ENCODE measurements at regions not wholly inside any gene's neighbourhood (a gene's known extent, or its start where the extent isn't known, plus 50 kb on each side); places are given as distances from the start of the nearest gene placed in this dataset.

DNA sequence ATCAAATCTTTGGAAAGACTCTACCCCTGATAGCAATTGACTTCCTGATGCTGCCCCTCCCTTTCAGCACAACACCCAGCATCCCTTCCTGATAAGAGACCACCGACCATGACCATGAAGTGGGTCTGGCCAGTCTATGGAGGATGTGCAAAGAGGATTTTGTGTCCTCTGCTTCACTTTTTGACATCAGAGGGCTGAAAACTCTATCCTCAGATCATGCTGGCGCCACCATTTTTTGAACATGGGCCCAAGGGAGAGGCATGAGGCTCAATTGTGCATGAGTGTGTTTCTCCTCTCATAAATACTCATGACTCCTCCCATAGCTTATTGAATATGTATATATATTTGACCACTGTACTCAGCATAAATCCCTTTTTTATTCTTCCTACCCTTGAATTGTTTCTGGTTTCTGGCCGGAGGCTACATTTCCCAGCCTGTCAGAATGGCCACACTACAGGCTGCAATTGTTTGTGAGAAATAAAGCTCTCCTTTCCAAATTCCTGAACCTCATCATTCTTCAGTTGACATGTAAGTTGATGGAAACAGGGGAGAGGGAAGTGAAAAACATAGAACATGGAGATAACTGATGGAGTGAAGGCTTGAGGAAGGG lies 314.1 kb downstream of the MYCN start:
- no peak for DNase-seq (ENCODE audit: low read depth in 3 of 3)

DNA sequence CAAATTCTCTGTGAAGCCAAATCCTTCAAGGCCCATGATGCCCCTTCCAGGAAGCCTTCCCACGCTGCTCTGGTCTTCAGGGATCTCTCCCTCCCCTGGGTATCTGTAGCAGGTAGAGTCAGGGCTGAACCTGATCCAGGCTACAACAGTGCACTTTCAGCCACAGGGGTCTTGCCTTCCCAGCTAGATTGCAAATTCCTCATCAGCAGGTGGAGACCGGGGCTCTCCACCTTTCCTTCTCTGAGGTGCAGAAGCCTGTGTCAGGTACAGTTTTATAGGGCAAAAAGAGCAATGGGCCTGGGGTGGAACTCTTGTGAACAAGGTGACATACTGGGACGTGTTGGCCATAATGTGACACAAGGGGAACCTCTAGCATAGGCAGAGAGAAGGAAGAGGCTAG lies 312.9 kb downstream of the MYCN start:
- DNase-seq (ENCODE audit: low read depth in 3 of 3), result no peak

DNA sequence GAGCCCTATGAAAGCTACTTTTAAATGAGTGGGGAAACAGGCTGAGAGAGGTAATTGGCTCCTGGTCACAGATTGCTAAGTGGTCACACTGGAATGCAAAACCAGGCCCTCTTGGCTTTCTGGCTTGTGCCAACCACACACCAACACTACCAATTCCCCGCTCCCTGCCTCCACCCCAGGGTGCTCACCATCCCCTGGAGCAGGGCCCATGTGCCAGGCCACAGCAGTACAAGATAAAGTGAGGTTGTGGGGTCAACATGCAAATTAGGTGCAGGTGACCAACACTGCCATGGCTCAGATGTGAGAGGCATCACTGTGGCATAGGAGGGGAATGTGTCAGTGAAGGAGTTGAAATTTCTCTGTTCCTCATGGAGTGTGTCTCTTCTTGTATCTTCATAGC lies 312.5 kb downstream of the MYCN start:
- DNase-seq (ENCODE audit: low read depth in 3 of 3), result no peak

DNA sequence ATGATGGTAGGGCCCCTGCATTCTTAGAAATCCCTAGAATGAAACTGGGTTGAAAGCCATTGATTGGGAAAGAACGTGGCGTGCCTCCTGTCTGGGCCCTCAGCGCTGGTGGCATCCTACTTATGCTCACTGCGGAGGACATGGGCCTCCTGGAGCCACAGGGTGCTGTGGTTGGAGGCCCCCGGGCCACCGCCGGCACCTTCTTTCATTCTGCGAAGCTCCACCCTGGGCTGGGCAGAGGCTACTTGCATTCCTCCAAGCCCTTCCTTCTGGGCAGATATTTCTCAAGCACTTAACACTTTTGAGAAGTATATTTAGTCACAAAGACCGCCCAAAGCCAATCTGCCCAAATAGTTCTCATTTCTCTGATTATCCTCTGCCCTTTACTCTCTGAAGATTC lies 311.9 kb downstream of the MYCN start:
- no peak for DNase-seq (ENCODE audit: low read depth in 3 of 3)

DNA sequence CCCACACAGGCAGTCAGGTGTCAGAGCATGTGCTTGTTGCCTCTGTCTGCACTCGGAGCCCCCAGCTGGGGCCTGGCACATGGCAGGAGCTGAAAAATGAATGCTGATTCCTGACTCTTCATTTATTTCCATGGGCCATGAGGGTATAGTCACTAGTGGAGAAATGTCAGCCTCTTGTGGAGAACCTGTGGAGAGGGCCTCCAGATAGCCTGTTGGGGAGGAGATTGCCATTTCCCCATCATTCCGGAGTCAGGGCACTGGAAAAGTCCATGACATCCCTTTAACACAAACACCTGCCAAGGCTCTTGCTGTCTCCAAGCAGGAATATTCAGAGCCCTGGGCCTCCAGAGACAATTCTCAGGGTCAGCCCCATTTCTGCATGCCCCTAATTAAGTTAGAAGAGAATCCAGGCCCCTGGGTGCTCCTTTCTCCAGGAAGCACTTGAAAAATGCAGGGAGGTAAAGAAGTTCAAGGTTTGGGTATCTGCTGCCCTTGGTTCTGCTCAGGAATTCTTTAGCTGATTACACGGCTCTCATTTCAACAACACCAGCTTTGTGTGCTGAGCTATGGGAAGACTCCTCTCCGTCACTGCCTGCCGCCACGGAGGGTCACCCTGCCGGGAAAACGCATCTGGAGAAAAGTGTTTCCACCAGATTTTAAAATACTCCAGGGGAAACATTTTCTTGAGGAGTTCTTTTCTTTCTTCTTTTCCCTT lies 311.3 kb downstream of the MYCN start:
- no peak for DNase-seq (ENCODE audit: low read depth in 3 of 3)

DNA sequence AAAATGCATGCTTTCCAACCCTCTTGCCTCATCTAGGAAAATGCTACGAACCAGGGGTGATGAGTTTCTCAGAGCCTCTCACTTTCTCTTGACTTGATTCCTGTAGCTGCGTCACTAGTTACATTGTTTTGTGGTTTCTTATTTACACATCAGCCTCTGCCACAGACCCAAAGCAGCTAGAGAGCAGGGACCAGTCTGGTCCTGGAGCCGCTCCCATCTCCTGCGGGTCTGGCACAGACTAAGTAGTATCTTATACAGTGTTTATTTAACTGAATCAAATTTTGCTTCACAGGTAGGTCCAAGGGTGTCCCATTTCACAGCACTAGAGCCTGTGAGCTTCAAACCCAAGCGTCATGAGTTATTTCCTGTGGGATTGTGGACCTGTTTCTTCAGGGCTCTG lies 310.5 kb downstream of the MYCN start:
- DNase-seq (ENCODE audit: low read depth in 3 of 3), result no peak

DNA sequence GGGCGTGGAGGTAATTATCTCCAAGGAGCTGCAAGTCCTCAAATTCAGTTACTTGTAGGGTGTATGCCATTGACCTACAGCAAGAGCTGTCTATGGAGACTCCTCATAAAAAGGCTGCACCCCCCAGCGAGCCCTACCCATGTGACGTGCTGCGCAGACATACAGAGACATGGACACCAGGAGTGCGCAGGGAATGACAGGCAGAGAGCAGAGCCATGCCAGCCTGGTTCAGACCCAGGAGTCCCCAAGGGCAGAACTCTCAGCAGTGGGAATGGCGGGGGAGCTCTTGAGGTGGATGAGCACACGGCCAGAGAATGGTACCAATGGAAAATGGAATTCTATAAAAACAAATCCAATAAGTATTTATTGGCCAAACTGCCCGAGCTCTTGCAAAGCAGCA lies 310.1 kb downstream of the MYCN start:
- DNase-seq (ENCODE audit: low read depth in 3 of 3), result no peak

DNA sequence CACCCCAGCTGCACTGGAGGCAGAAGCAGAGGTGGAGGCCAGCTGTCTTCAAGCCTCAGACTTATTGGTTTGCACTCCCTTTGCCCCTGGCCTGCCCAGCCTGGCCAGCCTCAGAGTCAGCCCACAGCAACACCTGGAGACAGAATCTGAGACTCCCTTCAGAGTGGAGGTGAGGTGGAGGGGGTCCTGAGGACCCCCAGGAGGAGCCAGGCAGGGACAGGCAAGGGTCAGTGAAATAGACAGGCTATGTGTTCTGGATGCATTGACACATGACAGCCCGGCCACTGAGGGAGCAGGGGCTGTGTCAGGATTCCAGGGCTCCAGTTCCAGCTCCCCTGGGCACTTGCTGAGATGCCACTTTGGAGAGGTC lies 309.7 kb downstream of the MYCN start:
- DNase-seq (ENCODE audit: low read depth in 3 of 3), result no peak

DNA sequence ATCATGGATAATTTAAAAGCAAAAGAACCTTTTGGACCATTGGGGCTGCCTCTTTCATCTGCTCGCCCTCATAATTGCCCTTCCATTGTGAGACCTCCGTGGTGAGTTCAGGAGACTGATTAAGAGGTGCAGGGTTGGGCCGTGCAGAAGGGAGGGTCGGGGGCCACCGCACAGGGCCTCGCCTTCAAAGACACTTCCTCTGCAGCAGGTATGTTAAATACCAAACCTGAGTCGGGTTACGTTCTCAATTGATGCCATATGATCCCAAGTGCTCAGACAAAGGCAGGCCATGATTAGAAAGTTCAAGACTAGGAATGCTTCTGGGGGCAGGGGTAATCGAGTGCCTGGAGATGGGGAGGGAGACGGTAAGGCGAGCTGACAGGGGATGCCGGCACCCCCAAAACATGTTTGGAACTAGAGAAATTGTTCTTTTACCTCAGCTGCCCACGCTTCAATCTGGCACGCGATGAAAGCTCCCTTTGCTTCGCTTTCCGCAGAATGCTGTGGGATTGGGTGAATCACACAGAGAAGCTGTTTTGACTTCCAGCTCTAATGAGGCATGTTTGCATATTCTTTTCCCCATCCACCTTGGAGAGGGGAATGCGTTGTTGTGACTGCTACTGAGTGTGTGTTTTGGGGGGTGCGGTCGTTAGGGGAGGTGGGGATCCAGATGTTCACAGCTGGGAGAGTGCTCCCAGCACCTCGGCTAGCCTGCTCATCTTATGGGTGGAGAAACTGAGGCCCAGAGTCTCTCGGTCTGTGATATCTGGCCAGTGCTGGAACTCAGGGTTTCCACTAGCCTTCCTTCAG lies 309.1 kb downstream of the MYCN start:
- no peak for DNase-seq (ENCODE audit: low read depth in 3 of 3)

DNA sequence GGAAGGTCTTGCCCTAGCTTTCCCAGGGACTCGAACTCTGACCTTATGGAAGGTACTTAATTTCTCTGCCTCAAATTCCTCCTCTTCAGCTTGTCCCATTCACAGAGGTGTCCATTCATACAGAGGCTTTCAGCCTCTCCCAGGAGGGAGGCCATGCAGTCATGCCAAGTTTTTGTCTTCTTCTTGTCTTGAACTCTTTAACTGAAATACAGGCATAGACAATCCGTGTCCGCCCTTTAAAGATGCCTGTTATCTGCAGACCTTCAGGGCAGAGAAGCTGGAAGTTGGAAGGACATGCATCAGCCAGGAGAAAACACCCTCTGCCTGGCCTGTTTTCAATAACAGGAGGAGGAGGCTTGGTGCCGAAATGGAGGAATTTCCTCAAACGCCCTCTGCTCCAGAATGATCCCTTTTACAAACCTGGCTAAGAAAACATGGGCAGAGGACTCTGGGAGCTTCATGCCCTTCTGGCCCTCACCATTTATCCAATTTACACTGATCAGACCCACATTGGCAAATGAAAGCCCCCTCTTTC lies 308.3 kb downstream of the MYCN start:
- no peak for DNase-seq (ENCODE audit: low read depth in 3 of 3)

DNA sequence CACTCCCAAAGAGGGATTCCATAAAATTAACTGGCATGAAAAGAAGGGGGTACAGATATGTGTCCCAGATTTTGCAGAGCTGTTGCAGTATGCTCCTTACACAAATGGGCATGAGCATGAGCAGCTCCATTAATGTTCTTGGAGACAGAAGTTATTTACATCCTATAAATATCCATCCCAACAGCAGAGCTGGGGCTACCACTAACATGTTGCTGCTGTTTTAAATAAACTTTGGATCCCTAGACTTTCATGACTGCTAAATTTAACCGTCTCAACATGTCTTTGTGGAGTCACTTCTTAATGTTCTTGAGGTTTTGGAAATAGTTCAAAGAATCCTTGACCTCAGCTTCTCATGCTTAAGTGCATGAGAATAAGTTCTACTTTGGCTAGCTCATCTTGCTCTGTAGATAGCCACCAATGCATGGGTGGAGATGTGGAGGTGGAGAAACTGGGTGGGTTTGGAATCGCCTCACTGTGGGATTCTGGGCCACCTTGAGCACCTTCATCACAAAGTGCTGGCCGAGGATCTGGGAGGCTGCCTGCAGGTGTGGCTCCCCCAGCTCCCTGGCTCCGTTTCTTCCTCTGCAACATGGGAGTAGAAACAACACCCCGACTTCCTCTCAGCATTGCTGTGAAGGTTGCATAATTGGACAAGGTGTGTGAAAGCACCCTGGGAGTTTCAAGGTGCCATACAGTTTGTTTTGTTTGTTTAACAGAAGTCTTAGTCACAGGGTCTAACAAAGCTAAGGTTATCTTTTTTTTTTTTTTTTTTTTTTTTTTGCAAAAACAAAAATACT lies 307.2 kb downstream of the MYCN start:
- DNase-seq (ENCODE audit: low read depth in 3 of 3), result no peak

DNA sequence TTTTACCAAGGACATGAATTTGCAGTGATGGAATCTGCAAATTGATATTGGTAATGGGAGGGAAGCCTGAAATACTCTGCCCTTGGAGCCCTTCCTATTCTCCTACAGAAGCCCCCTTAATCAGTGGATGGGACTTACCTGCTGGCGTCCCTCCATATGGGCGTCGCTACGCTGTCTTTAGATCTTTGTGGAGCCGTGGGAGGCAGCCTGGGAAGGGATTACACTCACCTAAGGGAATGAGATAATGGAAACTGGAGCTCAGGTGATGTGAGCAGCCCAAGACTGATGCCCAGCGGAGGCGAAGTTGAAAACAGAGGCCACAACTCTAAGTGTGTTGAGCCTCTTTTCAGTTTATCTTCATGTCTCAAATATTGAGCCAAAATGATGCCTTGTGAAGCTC lies 306.6 kb downstream of the MYCN start:
- no peak for DNase-seq (ENCODE audit: low read depth in 3 of 3)

DNA sequence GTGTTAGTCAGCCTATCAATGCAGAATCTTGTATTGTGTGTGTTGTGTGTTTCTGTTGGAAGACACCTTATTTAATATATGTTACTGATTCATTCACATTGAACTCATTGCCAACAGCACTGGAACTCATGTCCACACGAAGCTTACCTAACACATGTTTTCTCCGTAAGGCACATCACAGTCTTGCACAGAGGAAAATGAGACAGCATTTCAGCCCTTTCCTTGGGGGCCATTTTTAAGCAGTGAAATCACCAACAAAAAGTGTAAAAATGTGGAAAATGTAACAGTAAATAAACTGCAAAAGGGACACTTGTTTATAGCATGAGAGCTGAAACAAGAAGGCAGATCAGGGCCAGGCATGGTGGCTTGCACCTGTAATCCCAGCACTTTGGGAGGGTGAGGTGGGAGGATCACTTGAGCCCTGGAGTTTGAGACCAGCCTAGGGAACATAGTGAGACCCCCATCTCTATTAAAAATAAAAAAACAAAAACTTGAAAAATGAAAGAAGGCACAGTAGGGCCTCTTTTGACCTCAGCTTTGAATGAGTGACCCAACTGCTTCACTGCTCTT lies 306.0 kb downstream of the MYCN start:
- no peak for DNase-seq (ENCODE audit: low read depth in 3 of 3)

DNA sequence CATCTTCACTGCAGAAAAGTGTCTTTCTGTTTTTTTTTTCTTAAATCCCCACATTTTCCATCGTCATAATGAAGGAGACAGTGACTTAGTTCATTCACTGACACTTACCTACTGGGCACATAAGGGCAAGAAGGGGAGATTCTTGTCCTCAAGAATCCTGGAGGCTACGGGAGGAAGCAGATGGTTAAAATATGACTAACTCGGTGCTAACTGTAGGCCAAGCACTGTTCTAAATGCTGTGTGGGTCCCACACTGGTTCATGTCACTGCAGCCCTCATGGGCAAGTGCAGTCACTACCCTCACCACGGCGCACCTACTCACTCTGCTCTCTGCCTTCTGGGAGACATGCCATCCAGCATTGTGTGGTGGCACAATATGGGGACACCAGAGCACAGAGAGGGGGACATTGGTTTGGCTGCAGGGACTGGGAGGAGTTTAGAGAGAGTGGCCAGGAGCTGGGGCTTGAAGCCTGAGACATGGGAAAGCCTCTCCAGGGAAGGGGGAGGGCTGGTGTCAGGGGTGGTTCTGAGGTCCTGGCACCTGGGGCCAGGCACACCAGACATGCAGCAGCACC lies 305.2 kb downstream of the MYCN start:
- no peak for DNase-seq (ENCODE audit: low read depth in 3 of 3)

DNA sequence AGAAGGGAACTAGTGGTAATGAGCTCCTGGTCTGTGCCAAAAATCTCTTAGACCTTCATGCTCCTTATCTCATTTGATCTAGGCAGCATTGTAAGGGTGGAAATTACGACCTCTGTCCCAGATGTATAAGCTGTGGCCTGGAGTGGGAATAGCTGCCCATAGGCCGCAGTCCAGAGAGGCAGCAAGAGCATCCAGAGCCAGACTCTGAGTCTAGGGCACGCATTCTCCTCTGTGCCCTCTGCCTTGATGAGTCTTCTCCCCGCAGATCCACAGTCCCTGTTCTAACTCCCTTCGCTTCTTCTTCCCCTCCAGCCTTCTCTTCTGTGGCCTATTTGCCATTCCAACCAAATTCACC lies 304.6 kb downstream of the MYCN start:
- no peak for DNase-seq (ENCODE audit: low read depth in 3 of 3)

DNA sequence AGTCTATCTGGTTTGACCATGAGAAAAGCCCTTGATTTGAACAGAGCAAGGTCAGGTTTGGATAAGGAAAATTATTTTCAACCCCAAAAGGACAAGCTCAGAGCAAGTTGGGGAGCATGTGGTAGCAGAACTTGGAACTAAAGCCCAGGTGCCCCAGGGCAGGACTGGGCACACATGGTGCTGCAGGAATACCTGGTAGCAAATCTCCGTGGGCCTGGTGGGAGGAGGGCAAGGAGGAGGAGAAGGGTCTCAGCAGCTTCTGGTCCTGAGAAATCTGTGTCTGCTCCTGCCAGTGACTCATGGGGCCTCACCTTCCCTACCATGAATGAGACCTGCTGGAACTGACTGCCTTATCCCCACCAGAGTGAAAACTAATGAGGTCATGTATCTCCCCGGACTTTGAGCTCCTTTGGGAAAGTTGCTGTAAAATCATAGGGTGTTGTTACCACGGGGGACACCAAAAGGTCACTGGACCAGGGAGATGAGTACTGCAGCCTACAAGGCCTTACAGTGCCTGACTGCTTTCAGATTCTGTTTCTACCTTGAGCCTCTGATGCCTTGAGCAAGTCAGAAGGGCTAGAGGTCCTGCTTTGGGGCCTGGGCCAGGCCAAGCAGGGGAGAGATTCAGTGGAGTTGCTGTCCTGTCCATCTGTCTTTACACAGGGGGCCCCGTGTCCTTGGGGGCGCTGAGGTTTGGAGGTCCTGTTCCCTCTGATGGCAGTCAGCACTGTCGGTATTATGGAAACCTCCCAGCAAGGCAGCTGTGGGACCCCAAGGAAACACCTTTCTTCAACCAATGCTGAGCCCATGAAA lies 304.0 kb downstream of the MYCN start:
- no peak for DNase-seq (ENCODE audit: low read depth in 3 of 3)

DNA sequence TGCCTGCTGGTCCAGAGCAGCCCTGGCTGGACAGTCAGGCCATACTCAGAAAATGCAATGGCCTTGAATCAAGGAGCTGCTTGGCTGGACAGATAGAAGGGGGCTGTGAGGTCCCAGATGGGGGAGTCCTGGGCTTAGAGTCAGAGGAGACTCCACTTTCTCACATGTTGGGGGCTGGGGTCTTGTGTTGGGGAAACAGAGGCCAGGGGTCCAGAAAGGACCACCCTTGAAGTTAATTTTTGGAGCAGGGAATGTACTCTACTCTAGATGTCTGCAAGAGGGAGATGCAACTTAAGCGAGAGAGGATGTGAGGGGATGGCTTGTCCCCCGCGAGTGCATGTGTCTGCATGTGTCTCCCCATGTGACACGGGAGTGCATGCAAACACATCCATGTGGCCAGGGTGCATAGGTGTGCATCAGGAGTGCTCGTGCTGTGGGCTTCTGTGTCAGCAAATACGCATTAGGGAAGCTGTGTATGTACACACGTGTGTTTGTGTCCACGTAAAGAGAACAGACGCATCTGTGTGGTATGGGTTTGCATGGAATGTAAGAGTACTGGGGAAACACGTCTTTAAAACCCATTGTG lies 303.2 kb downstream of the MYCN start:
- no peak for DNase-seq (ENCODE audit: low read depth in 3 of 3)

DNA sequence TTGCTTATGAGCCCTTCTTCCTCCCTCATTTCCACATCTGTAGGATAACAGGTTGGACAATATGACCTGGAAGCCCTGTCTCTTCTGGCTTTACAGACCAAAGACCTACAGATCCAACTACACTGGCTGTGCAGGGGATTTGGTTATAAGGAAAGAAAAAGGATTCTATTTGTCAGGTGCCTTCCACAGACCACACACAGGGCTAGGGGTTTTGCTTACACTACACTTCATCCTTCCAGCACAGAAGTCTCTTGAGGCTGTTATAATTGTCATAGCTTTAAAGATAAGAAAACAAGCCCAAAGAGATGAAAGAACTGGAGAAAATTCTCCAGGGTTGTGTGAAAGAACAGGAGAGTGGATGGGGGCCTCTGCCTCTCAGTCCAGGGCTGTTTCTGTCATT lies 302.6 kb downstream of the MYCN start:
- no peak for DNase-seq (ENCODE audit: low read depth in 3 of 3)

DNA sequence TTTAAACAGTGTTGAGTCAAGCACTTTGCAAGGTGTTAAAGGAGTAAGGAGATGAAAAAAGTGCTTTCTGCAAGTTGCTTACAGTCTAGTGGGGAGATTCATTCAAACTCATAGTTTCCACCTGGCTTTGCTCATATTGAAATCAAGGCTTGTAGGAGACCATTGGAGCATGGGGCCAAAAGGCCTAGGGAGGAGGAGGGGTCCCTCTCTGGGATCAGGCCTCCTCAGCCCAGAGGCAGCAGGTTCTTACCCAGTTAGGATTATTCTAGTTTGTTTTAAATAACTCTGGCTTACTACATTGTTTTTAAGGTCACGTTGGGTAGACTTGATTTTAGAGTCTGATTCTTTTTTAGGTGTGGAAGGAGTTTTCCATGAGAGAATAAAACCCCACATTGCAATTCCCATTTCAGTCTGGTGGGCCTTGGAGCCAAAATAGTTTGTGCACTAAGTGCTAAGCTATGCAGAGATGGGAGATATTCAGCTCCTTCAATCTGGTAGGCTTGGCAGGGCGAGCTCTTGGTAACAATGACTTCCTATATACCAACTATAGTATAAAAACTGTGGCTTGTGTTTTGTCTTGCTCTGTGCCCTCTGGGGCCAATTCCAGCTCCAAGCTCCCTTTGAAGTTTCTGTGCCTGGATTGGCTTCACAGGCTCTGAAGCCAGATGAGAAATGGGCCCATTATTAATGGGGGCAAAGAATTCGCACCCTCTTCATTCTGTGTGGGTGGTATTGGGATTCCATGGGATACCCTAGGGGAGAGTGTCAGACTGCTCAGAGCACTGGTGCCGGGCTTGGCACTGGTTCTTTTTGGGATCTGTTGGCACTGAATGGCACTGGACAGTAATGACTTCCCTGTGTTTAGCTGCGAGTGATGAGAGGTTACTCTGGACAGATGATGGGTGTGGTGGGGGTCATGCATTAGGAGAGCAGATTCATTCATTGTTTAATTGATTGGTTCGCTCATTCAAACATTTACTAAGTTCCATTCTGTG lies 301.1 kb downstream of the MYCN start:
- no peak for DNase-seq (ENCODE audit: low read depth in 3 of 3)
